Endodermal cell (in vitro differentiated cells): ENCODE measurements at regions not wholly inside any gene's neighbourhood (a gene's known extent, or its start where the extent isn't known, plus 50 kb on each side); places are given as distances from the start of the nearest gene placed in this dataset.

Experiments
- DNase-seq: peaks from one replicate; pipeline ENCODE4 v3.0.0-alpha.2; 2017
- H3K27ac ChIP-seq: 2 replicates; pipeline ENCODE4 v1.5.1; 2013; ENCODE audit warnings: mild to moderate bottlenecking, low read depth, low read length, moderate library complexity
- H3K27me3 ChIP-seq: 2 replicates; pipeline ENCODE4 v1.6.1; 2013; ENCODE audit warnings: mild to moderate bottlenecking, low read length, moderate library complexity; ENCODE audit not compliant: insufficient read depth, control insufficient read depth, poor library complexity, severe bottlenecking
- H3K36me3 ChIP-seq: 2 replicates; pipeline ENCODE4 v1.7.0; 2013; ENCODE audit warnings: mild to moderate bottlenecking, low read length, moderate library complexity; ENCODE audit not compliant: control insufficient read depth, insufficient read depth
- H3K4me1 ChIP-seq: one replicate; pipeline ENCODE4 v1.7.0; 2013; ENCODE audit warnings: low read length; ENCODE audit not compliant: control insufficient read depth, insufficient read depth
- H3K4me3 ChIP-seq: 2 replicates; pipeline ENCODE4 v1.5.1; 2013; ENCODE audit warnings: mild to moderate bottlenecking, low read length, moderate library complexity
- H3K9ac ChIP-seq: 2 replicates; pipeline ENCODE4 v1.6.1; 2013; ENCODE audit warnings: mild to moderate bottlenecking, low read length, moderate library complexity; ENCODE audit not compliant: poor library complexity, severe bottlenecking; ENCODE audit errors: extremely low read depth
- H3K9me3 ChIP-seq: 2 replicates; pipeline ENCODE4 v1.6.1; 2013; ENCODE audit warnings: mild to moderate bottlenecking, low read length, moderate library complexity; ENCODE audit not compliant: control insufficient read depth
- H3K27ac Mint-ChIP-seq: 2 replicates; pipeline ENCODE4 v1.8.0; 2020; ENCODE audit warnings: mixed read lengths
- H3K27me3 Mint-ChIP-seq: 2 replicates; pipeline ENCODE4 v1.8.0; 2021; ENCODE audit warnings: mild to moderate bottlenecking, mixed read lengths; ENCODE audit not compliant: insufficient read depth
- H3K36me3 Mint-ChIP-seq: 2 replicates; pipeline ENCODE4 v1.8.0; 2020; ENCODE audit warnings: low read depth, mixed read lengths
- H3K4me1 Mint-ChIP-seq: 2 replicates; pipeline ENCODE4 v1.8.0; 2020; ENCODE audit warnings: mixed read lengths
- H3K4me3 Mint-ChIP-seq: 2 replicates; pipeline ENCODE4 v1.8.0; 2020; ENCODE audit warnings: mild to moderate bottlenecking, moderate library complexity, mixed read lengths
- H3K9me3 Mint-ChIP-seq: 2 replicates; pipeline ENCODE4 v1.8.0; 2020; ENCODE audit warnings: mild to moderate bottlenecking, mixed read lengths
- CTCF ChIP-seq: fragments of 200-600 bp; sonication (generic); conservative IDR thresholded peaks from 2 replicates; pipeline ENCODE4 v1.5.0; 2021; ENCODE audit warnings: antibody characterized with exemption, mild to moderate bottlenecking
- WGBS, 2 experiments: methylation state at CpG; one replicate each; pipeline versions ENCODE4 v1.1.5 to v1.1.7; 2013; ENCODE audit warnings: missing lambda C conversion rate in 2 of 2, mixed read lengths in 1 of 2; ENCODE audit not compliant: insufficient coverage in 1 of 2, insufficient read length in 1 of 2; 5-methylcytosine and 5-hydroxymethylcytosine counted together

- no peak for DNase-seq
- Histone ChIP-seq H3K4me3 (peak overlapping the region; percentile 38), H3K4me1 (no peaks in the 10 kb centered on the region), H3K27me3 (no peaks in the 10 kb centered on the region), H3K9me3 (peaks cover 17% of the 10 kb centered on the region), H3K36me3 (no peaks in the 10 kb centered on the region), H3K9ac (no peak overlapping the region), H3K27ac (no peak overlapping the region)
- Mint-ChIP-seq H3K9me3 (peaks cover 4% of the 10 kb centered on the region), H3K36me3 (no peaks in the 10 kb centered on the region), H3K27me3 (no peaks in the 10 kb centered on the region), H3K4me3 (no peak overlapping the region), H3K4me1 (peaks cover 10% of the 10 kb centered on the region), H3K27ac (no peak overlapping the region)
- 79 to 80% methylated on average over 1 to 2 of the region's 2 CpGs for WGBS, 2 experiments
- no peak for TF ChIP-seq CTCF
Observed at GRCh38 chr9:81517954-81518353, 171.4 kb downstream of the TLE1 start.

- no peaks in the 10 kb centered on the region for H3K4me1 ChIP-seq
Observed at GRCh38 chr9:81513059-81513458, 176.3 kb downstream of the TLE1 start.

GRCh38 chr9:81512641-81513040, 176.7 kb downstream of the TLE1 start:
- Histone ChIP-seq H3K4me3 (no peak overlapping the region), H3K27ac (no peak overlapping the region), H3K4me1 (no peaks in the 10 kb centered on the region), H3K27me3 (no peaks in the 10 kb centered on the region), H3K9me3 (peaks cover 6% of the 10 kb centered on the region), H3K36me3 (no peaks in the 10 kb centered on the region), H3K9ac (no peak overlapping the region)
- Mint-ChIP-seq H3K36me3 (no peaks in the 10 kb centered on the region), H3K4me1 (peaks cover 3% of the 10 kb centered on the region), H3K4me3 (no peak overlapping the region), H3K9me3 (peaks cover 13% of the 10 kb centered on the region), H3K27me3 (no peaks in the 10 kb centered on the region), H3K27ac (no peak overlapping the region)
- DNase-seq = no peak
- no CpG with 5 or more reads among the region's 1 CpG for WGBS, 2 experiments
- no peak for TF ChIP-seq CTCF

More at GRCh38 chr9:81513059-81513458, 176.3 kb downstream of the TLE1 start:
- Histone ChIP-seq H3K9ac (no peak overlapping the region), H3K27me3 (no peaks in the 10 kb centered on the region), H3K4me3 (no peak overlapping the region), H3K9me3 (peaks cover 3% of the 10 kb centered on the region), H3K27ac (no peak overlapping the region), H3K36me3 (no peaks in the 10 kb centered on the region)
- no peak overlapping the region for H3K27ac Mint-ChIP-seq
- no peaks in the 10 kb centered on the region for H3K36me3 Mint-ChIP-seq
- peaks cover 5% of the 10 kb centered on the region for H3K4me1 Mint-ChIP-seq
- no peak overlapping the region for H3K4me3 Mint-ChIP-seq
- 95 to 100% methylated on average over 1 to 2 of the region's 2 CpGs for WGBS, 2 experiments
- no peaks in the 10 kb centered on the region for H3K27me3 Mint-ChIP-seq
- H3K9me3 Mint-ChIP-seq = peaks cover 9% of the 10 kb centered on the region
- no peak for DNase-seq
- no peak for TF ChIP-seq CTCF
